ENCODE measurements at regions not wholly inside any gene's neighbourhood (a gene's known extent, or its start where the extent isn't known, plus 50 kb on each side); places are given as distances from the start of the nearest gene placed in this dataset.

DNA sequence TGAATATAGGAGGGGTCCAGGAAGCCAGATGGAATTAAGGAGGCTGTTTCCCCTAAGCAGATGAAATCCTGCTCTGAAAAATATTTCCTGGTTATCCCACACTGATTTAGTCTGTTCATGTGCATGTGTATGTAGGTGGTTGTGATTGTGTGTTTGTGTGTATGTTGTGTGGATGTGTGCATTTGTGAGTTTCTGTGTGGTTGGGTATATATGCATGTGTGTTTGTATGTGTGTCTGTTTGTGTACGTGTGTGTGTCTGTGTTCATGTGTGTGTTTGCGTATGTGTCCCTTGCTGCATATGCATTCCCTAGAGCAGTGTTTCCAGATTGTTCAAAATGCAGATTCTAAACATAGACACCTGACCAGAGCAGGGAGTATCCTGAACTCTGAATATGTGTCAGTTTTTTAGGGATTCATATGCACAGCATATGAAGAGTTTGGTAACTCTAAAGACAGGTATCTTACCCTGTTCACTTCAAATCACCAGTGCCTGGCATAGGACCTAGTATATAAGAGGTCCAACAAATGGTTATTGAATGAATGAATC, 239.8 kb downstream of the MAFB start:
- DNase-seq (ENCODE audit: low spot score): no peak

DNA sequence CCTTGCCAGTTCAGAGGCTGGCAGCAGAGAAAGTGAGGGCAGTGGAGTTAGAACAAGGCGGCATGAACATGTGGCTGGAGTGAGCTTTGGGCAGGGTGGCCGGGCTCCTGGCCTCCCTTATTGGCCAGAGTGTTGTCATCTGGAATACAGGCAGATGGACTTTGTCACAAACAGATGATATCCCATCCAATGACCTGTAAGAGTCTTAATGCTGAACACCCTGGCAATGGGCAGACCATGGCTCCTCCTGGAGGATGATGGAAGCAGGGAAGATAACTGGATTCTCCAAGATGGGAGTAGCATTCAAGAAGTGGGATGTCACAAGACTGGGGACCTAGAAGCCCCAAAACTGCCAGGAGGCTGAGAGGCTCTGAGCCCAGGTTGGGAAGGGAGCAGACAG, 242.1 kb downstream of the MAFB start:
- DNase-seq (ENCODE audit: low spot score): no peak

DNA sequence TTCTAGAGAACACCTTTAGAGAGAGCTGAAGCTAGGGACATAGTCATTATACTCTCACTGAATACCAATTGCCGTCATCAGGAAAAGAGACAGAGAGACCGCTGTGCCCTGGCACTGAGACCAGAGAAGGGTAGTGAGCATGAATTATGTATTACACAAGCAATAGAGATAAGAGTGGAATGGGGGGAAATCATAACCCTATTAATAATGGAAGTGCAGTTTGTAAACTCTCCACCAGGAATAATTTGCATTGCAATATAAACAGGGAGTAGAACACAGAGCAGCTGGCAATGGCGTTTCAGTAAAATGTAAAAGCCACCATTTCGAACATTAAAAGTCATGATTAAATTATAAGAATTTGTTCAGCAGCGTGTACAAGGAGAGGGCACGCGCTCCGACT, 244.5 kb downstream of the MAFB start:
- no peak for DNase-seq (ENCODE audit: low spot score)

DNA sequence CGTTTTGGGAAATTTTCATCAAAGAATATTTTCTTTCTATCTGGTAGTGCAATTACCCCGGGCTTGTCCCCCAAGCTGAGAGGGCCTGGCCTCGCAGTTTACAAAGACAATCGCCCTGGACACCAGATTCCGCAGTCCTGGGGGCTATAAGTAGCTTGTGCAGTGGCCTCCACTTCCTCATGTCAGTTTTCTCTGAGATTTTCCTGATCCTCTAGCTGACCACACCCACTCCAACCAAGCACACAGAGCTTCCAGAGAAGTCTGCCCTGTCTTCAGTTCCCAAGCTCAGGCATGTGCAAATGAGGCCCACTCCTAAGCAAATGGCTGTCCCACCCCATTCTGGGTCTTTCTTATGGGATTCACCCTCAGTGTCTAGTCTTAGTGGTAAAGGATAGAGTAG, 245.3 kb downstream of the MAFB start:
- no peak for DNase-seq (ENCODE audit: low spot score)

DNA sequence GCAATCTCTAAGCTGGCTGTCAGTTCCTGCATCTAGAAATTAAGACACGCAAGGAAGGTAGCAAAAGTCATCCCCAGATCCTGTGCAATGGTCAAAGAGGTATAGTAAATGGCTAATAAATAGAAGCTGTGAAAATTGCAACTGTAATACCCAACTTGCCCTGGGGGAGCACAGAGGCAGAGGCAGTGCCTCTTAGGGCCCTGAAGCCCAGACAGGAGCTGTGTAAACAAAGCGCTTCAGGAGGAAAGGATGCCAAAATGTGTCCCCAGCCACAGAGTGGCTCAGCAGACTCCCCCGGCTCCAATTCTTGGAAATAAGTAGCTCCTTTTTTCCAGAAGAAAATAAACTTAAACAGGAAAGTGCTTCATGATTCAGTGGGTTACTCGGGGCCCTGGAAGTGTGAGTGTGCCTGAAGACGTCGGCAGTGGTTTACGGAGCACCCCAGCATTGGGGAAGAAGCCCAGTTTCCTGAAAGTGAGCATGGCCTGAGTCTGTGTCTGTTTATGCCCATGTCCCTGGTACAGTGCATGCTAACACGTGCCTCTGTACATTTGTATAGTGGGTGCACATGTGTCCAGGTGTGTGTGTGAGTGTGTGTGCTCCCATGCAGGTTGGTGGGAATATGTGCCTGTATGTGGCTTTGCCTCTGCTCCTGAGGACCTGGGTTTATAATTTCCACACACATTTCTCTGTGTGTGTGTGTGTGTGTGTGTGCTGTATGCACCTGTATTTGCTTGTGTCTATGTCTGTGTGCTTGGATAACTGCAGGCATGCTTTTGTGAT, 246.7 kb downstream of the MAFB start:
- peak; percentile 31 for DNase-seq (ENCODE audit: low spot score)

DNA sequence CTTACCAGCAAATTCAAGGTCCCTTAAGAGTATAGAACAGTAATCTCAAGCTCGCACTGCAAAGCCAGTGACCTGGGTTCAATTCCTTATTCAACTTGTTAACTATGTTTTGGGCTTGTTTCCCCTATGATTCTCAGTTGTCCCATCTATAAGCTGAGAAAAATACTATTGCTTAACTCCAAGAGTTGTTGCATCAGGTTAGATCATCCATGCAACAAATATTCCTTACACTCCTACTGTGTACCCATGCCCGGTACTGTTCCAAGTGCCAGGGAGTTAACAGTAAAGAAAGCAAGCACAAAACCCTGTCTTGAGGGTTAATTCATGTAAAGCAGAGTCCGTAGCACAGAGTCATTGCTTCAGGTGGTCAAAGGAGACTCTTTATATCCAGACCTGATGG, 247.3 kb downstream of the MAFB start:
- DNase-seq (ENCODE audit: low spot score): no peak

DNA sequence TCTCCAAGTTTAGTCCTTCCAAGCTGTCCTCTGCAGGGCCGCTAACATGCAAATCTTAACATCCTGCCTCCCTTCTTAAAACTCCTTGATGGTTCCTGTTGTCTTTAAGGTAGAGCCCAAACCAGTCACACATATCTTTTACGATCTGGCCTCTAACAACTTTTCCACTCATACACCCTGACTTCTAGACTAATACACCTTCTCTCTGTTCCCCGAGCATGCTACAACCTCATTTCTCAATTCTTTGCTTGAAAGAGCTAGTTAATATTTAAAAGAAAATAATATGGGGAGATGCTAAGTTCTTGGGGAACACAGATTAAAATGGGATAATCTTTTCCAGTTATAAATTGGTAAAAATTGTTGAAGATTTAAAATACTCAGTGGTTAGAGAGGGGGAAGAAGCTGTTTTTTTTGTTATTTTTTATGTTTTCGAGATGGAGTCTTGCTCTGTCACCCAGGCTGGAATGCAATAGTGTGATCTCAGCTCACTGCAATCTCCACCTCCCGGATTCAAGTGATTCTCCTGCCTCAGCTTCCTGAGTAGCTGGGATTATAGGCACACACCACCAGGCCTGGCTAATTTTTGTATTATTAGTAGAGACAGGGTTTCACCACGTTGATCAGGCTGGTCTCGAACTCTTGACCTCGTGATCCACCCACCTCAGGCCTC, 250.7 kb downstream of the MAFB start:
- DNase-seq (ENCODE audit: low spot score): no peak

DNA sequence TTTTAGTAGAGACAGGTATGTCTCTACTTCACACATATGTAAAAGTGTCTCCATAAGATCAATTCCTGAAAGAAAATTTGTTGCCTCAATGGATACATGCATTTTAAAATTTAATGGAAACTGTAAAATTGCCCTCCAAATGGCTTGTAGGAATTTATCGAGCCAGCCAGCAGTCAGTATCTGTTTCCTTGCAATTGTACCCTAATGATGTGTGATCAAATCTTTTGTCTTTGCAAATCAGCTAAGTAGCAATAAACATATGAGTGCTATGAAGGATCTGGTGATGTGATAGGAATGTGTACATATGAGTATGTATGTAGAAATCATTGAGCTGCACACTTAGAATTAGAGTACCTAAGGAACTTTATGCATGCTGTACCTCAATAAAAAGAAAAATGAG, 253.0 kb downstream of the MAFB start:
- DNase-seq (ENCODE audit: low spot score): no peak

DNA sequence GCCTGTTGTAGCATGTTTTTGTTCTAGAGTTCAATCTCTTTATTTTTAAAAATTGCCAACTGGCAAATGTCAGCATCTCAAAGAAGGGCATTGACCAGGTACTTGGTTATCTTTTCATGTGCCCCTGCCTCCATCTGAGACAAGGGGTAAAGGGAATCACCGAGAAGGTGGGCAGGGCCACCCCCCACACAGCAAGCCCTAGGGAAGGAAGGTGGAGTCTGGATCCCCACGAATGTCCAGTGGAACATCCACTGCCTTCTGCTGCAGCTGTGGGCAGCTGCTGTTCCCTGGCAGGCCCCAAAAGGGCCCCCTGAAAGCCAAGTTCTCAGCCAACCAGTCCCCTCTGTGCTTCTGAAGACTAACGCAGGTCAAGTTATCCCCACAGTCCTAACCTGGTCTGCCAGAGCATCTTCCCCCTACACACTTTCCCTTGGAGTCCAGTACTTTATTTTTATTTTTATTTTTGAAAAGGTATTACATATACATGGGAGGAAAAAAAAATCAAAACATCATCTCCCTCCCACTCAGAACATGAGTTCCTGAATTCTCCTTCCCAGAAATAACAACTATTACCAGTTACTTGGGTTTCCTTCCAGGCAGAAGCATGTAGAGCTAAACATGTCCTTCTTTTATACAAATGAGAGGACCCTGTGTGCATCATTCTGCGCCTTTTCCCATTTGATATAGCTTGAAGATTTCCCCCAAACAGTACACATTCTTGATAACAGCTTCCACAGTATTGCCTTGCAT, 253.7 kb downstream of the MAFB start:
- no peak for DNase-seq (ENCODE audit: low spot score)

DNA sequence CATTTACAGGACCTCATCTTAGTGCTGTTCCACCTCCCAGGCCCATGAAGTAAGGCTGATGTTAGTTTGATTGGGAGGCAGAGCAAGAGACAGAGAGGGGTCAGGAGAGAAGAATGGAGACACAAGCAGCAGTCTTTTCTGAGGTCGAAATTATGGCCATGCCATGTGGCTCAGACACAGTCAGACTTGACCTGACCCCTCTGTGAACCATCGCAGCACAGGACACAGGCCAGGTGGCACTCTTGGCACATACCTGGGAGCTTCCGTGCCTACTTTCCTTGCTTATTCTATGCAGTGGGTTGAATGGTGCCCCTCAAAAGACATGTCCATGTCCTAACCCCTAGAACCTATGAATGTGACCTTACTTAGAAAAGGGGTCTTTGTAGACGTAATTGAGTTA, 254.9 kb downstream of the MAFB start:
- DNase-seq (ENCODE audit: low spot score): no peak

DNA sequence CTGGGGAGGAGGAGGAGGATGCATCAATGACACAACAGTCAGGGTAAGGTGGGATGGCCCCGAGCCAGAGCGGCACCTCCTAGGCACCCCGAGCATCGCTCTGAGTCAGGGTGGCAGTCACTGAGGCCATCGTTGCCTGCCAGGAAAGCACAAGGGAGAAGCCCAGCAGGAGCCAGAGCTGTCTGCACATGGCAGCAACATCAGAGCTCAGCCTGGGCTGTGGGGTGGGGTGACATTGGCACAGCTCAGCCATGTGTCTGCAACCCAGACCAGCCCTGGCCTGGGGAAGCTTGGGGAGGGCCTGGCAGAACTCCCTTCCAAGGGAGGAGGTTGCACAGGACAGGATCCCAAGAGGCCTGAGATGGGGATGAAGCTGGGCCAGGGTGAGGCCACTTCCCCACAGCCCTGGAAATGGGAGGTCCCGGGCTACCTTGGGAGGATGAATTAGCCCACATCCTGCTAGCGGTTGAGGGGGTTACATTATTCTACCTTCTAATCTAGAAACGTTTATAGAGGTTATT, 255.6 kb downstream of the MAFB start:
- no peak for DNase-seq (ENCODE audit: low spot score)

DNA sequence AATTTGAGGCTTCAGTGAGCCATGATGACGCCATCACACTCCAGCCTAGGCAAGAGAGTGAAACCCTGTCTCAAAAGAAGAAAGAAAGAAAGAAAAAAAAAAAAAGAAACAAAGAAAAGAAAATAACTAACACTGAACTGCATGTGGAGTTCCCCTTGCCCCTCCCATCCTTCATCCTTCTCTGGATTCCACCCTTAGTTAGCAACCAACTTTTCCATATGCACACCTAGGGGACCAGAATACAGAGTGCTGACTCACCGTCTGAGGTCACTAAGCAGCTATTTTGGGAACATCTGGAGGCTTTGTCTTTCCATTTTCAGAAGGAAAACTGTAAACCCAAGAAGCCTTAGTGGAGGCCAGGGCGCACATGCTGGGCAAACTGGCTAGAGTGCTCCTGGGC, 257.4 kb downstream of the MAFB start:
- peak; percentile 48 for DNase-seq (ENCODE audit: low spot score)

DNA sequence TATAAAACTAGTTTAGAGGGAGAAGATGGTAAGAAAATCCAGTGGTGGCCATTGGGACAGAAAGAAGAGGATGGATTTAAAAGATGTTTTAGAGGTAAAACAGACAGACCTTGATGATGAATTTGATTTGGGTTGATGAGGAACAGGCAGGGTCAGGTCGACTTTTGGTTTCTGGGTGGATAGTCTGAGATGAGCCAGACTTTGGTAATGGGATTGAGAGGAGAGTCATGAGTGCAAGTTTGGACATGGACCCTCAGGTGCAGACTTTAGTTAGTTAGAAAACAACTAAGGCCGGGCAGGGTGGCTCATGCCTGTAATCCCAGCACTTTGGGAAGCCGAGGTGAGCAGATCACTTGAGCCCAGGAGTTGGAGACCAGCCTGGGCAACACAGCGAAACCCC, 257.9 kb downstream of the MAFB start:
- DNase-seq (ENCODE audit: low spot score): no peak

DNA sequence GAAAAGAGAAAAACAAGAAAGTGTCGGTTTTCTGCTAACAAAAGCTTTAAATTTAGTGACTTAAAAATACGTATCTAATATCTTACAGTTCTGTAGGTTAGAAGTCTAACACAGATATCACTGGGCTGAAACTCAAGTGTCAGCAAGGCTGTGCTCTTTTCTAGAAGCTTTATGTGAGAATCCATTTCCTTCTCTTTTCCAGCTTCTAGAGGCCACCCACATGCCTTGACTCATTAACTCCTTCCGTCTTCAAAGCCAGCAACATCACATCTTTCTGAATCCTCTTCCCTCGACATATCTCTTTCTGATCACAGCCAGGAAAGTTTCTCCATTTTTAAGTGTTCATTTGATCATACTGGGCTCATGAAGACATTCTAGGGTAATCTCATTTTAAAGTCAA, 262.0 kb downstream of the MAFB start:
- DNase-seq (ENCODE audit: low spot score): no peak

DNA sequence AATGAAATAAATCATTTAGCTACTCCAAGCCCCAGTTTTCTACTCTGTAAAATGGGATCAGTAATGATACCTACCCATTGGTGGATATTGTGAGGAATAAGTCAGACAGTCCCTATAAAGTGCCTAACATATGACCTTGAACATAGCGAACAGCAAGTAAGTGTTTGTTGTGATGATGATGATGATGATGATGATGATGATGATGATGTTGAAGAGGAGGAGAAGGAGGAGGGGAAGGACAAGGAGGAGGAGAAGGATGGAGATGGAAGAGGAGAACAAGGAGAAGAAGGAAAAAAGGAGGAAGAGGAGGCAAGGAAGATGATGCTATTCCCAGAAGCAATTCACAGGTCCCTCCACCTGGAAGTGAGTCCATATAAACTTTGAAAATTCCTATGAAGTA, 264.3 kb downstream of the MAFB start:
- DNase-seq (ENCODE audit: low spot score): no peak

DNA sequence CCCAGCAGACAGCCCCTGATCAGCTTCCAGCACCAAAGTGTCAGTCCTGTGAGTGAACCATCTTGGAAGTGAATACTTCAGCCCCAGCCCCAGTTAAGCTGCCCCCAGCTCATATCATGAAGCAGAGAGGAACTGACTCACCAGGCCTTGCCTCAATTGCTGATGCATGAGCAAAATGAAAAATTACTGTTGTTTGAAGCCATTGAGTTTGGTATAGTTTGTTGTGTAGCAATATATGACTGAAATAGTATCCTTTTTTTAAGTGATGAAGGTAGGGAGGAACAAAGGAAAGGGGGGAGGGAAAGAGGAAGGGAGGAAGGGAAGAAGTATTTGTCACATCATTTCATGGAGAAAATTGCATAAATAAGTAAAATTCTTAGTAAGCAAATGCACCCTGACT, 266.4 kb downstream of the MAFB start:
- no peak for DNase-seq (ENCODE audit: low spot score)

DNA sequence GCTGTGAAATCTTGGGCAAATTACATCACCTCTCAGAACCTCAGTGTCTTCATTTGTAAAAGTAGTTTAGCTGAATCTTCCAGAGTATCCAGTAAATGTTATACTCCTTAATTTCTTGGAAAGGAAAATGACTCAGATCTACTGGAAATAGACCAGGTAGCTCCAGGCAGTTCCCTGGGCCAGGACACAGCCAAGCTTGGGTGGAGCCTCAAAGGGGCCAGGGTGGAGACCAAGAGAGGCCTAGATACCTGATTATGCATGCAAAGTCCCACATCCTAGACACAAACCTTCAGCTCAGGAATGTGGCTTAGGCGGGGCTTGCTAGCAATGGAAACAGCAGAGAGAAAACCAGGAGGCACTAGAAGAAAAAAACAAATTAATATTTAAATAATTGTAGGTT, 272.8 kb downstream of the MAFB start:
- DNase-seq (ENCODE audit: low spot score): no peak

DNA sequence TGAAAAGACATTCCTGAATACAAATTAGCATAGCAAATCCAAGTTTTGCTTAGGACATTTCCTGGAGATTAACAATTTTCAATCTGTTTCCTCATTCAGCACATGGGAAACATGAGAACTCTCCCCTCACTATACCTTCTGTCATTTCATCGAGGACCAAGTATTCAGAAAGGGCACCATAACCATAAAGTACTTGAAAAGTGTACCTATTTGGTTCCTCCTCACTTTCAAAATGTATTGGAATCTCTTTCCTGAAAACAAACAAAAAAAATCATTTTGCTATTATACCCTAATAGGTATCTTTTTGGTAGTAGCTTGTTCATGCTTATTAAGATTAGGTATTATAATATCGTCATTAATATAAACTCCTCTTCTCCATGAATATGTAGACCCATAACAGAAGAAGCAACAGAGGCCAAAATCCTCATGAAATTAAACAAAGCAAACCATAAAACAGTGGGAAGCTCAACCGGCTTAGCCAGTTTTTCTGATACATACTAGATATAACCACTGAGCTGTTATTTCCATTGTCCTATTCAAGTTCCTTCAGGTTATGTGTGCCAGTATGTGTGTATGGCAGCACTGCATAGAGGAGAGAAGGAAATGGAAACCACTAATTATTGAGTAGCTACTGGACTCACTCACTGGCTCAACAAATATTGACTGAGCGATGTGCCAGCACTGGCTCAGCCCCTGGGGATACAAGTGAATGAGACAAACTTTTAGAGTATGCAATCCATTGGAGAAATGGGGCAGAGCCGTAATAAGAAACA, 274.0 kb downstream of the MAFB start:
- DNase-seq (ENCODE audit: low spot score): no peak

DNA sequence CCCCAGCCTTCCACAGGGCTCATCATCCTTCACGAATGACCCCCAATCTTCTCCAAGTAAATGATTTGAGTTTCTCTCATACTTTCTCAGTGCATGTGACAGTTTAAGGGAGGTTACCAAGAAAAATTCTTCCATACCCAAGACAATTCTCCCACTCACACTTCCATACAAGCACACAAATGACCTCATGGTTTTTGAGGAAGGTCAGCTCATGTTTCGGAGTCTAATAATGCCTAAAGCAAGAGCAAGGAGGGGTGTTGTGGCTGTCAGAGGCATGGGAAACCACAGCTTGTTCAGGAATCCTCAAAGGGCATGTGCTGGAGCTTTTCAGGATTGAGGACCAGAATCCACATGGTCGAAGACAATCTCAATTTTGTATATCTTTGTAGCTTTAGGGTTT, 279.0 kb downstream of the MAFB start:
- DNase-seq (ENCODE audit: low spot score): no peak

DNA sequence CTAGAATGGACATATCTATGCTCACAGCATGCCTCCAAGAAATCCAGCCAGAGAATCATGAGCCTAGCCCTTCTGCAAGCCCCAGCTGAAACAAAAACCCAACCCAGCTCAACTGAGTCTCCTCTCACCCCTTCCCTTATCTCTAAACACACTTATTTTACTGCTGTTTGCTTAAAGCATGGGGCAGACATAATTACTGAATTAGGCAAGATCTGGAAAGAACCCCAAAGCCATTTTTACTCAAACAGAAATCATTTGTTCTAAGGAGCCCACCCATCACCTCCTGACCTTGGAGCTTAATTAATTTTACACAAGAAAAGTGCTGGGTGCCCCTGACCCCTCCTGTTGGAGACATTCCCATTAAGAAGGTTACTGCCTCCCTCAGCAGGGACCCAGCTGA, 291.6 kb downstream of the MAFB start:
- DNase-seq (ENCODE audit: low spot score): no peak

DNA sequence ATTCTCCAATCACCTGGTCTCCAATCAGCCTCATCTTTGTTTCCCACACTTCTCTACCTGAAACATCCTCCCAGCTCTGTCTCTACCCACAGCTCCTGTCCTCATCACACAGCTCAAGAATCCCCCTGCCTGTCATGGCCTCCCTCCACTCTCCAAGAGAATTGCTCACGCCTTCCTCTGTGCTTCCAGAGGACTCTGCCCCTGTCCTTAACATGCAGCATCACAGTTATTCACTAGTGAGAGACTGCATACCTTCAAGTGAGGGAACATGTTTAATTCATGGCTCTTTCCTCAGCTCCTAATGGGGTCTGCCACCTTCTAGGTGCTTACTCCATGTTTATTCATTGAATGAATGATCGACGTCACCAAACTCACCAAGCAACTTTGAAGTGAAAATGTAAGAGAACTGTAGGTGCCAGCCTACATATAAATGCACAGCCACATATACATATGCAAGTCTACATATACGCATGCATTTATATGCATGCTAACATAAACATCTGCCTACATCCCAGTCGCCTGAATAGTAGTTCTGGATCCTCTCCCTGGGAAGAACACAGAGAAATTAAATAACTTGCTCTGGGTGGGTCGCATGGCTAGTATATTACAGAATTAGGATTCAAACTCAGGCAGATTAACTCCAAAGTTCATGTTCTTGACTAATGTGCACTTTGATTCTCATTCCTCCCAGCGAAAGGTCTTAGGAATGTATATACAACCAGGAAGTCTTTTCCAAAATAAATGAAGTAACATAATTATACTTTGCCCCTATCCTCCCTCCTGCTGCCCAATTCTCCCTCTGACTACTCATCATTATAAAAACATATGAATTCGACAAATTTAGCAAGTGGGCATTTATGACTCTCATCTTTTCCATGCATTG, 295.6 kb downstream of the MAFB start:
- DNase-seq (ENCODE audit: low spot score): no peak
